Body of pancreas (tissue), 4 donors: ENCODE measurements at regions not wholly inside any gene's neighbourhood (a gene's known extent, or its start where the extent isn't known, plus 50 kb on each side); places are given as distances from the start of the nearest gene placed in this dataset.

Experiments
- POLR2A ChIP-seq, 3 donors: fragments of 450-650 bp; IDR thresholded peaks; one replicate each; pipeline ENCODE4 v1.6.1; 2016; ENCODE audit warnings: antibody characterized with exemption in 3 of 3, mild to moderate bottlenecking in 2 of 3
- TF ChIP-seq, protein P1 (sequence below), 7 experiments: fragments of 450-650 bp in 4 of 7; fragments of 200-600 bp in 3 of 7; sonication (generic) in 3 of 7; IDR thresholded peaks; one replicate each; pipeline ENCODE4 v1.5.1; 2016 to 2019; ENCODE audit warnings: antibody characterized with exemption in 7 of 7

GRCh38 chr12:128120035-128120434, 146.9 kb upstream of the TMEM132C start:
- TF ChIP-seq, protein P1, sequence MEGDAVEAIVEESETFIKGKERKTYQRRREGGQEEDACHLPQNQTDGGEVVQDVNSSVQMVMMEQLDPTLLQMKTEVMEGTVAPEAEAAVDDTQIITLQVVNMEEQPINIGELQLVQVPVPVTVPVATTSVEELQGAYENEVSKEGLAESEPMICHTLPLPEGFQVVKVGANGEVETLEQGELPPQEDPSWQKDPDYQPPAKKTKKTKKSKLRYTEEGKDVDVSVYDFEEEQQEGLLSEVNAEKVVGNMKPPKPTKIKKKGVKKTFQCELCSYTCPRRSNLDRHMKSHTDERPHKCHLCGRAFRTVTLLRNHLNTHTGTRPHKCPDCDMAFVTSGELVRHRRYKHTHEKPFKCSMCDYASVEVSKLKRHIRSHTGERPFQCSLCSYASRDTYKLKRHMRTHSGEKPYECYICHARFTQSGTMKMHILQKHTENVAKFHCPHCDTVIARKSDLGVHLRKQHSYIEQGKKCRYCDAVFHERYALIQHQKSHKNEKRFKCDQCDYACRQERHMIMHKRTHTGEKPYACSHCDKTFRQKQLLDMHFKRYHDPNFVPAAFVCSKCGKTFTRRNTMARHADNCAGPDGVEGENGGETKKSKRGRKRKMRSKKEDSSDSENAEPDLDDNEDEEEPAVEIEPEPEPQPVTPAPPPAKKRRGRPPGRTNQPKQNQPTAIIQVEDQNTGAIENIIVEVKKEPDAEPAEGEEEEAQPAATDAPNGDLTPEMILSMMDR (IDR thresholded peaks at IDR 0.05): no peak
- no peak for TF ChIP-seq POLR2A (IDR thresholded peaks at IDR 0.05)
